ENCODE measurements at regions not wholly inside any gene's neighbourhood (a gene's known extent, or its start where the extent isn't known, plus 50 kb on each side); places are given as distances from the start of the nearest gene placed in this dataset.

DNA sequence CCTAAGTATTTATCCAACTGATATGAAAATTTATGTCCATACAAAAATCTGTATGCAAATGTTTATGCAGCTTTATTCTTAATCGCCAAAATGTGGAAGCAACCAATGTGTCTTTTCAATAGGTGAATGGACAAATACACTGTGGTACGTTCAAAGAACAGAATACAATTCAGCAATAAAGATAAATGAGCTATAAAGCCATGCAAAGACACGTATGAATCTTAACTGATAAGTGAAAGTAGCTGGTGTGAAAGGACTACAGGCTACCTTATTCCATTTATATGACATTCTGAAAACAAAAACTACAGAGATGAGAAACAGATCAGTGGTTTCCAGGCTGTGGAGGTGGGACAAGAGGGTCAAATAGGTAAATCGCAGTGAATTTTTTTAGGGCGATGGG is 419.6 kb upstream of the B3GALT2 start:
- no peak for TF ChIP-seq ZFX (IDR thresholded peaks at IDR 0.05; ENCODE audit: borderline replicate concordance)
- TF ChIP-seq, protein P1, sequence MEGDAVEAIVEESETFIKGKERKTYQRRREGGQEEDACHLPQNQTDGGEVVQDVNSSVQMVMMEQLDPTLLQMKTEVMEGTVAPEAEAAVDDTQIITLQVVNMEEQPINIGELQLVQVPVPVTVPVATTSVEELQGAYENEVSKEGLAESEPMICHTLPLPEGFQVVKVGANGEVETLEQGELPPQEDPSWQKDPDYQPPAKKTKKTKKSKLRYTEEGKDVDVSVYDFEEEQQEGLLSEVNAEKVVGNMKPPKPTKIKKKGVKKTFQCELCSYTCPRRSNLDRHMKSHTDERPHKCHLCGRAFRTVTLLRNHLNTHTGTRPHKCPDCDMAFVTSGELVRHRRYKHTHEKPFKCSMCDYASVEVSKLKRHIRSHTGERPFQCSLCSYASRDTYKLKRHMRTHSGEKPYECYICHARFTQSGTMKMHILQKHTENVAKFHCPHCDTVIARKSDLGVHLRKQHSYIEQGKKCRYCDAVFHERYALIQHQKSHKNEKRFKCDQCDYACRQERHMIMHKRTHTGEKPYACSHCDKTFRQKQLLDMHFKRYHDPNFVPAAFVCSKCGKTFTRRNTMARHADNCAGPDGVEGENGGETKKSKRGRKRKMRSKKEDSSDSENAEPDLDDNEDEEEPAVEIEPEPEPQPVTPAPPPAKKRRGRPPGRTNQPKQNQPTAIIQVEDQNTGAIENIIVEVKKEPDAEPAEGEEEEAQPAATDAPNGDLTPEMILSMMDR (IDR thresholded peaks at IDR 0.05), result no peak

GRCh38 chr1:193602705-193603104 is 416.3 kb upstream of the B3GALT2 start:
- TF ChIP-seq, protein P1 (IDR thresholded peaks at IDR 0.05), result no peak
- TF ChIP-seq ZFX (IDR thresholded peaks at IDR 0.05; ENCODE audit: borderline replicate concordance), result no peak
- H3K27ac ChIP-seq, result no peak overlapping the region

More for the DNA sequence above, 419.6 kb upstream of the B3GALT2 start:
- H3K27ac ChIP-seq, result no peak overlapping the region

- H3K27ac ChIP-seq, result no peak overlapping the region
- TF ChIP-seq, protein P1 (IDR thresholded peaks at IDR 0.05), result no peak
- no peak for TF ChIP-seq ZFX (IDR thresholded peaks at IDR 0.05; ENCODE audit: borderline replicate concordance)
Measured at GRCh38 chr1:193593147-193593885, 406.9 kb upstream of the B3GALT2 start.

- TF ChIP-seq, protein P1 (IDR thresholded peaks at IDR 0.05), result no peak
- H3K27ac ChIP-seq, result no peak overlapping the region
Measured at GRCh38 chr1:193592317-193592716, 405.9 kb upstream of the B3GALT2 start.

GRCh38 chr1:193590102-193590501 is 403.7 kb upstream of the B3GALT2 start:
- H3K27ac ChIP-seq, result no peak overlapping the region
- TF ChIP-seq, protein P1 (IDR thresholded peaks at IDR 0.05), result no peak
- no peak for TF ChIP-seq ZFX (IDR thresholded peaks at IDR 0.05; ENCODE audit: borderline replicate concordance)

DNA sequence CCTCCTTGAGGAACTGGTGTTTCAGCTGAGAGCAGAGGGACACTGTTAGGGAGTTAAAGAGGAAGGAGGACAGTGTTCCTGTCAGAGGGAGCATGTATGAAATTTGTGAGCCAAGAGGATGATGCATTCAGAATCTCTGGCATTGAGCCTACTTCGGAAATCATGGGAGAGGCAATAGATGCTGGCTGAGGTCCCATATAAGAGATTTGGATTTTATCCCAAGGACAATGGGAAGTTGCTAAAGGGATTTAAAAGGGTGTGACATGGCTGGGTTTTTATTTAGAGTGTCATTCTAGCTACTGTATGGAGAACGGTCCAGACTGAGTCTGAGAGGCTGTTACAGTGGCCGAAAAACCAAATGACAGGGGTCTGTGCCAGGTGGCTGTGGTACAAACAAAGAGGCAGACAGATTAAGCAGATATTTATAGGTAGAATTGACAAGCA is 403.2 kb upstream of the B3GALT2 start:
- TF ChIP-seq ZFX (IDR thresholded peaks at IDR 0.05; ENCODE audit: borderline replicate concordance), result no peak
- TF ChIP-seq, protein P1 (IDR thresholded peaks at IDR 0.05), result no peak
- H3K27ac ChIP-seq, result no peak overlapping the region

DNA sequence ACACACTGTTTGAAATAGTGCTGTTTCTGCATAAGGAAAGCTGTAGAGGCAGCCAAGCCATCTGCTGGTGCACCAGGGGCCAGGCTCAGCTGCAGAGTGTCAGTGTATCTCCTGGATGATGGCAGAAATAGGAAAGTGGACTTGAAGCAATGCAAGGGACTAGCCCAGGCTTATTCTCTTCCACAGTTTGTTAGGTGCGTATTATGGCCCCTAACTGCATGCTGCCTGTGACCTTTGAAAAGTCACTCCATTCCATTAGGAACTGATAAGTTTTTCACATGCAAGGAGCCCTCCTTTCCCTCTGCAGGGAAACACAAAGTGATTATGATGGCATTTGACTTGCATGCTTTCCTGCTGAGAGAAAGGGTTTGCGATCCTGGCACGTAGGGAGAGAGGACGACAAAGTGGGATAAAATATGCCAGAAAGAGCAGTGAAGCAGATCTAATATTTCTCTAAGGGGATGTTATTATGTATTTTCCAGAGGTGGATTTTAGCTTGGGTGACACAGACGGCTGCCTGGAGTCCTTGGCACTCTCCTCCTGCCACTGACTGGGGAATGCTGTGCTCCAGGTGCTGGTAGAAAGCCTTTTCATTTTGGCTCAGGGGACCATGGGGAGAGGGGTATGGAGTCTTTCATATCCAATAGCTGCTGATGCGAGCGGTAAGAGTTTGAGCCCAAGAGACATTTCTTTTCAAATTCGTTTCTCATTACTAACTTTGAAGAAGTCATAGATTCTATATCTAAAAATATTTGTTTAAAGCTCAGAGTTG is 402.1 kb upstream of the B3GALT2 start:
- H3K27ac ChIP-seq, result no peak overlapping the region
- TF ChIP-seq, protein P1 (IDR thresholded peaks at IDR 0.05), result no peak
- TF ChIP-seq ZFX (IDR thresholded peaks at IDR 0.05; ENCODE audit: borderline replicate concordance), result no peak

Data from 22Rv1 (cell line).